ENCODE measurements at regions not wholly inside any gene's neighbourhood (a gene's known extent, or its start where the extent isn't known, plus 50 kb on each side); places are given as distances from the start of the nearest gene placed in this dataset.
A peak's percentile ranks its signal among the peaks of the same experiment; 100 is the strongest.

DNA sequence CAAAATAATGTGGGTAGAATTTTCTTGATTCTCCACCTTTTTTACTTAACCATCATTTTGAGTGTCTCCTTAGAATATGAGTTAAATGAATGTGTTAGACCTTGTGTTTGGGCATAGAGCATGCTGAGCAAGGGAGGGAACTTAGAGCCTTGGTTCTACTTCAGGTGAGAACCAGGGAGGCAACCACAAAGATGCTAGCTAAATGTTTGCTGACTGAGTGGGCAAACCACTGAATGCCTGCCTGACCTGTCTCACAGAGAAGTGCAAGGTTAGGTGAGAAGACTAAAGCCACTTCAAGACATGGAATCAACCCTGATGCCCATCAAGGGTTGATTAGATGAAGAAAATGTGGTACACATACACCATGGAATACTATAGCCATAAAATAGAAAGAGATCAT lies 242.6 kb upstream of the ZNF32 start:
- FAIRE-seq: no peak
- TF ChIP-seq CTCF (IDR thresholded peaks at IDR 0.05; ENCODE audit: insufficient read depth, low read length, severe bottlenecking): no peak
- no peak for DNase-seq (ENCODE audit: low read depth)
- H3K27me3 ChIP-seq (ENCODE audit: control insufficient read depth, insufficient read depth, low read length): no peaks in the 10 kb centered on the region
- no peaks in the 10 kb centered on the region for H3K36me3 ChIP-seq (ENCODE audit: control insufficient read depth, insufficient read depth, low read length)
- no peak overlapping the region for H3K4me3 ChIP-seq (ENCODE audit: low read depth, low read length)

DNA sequence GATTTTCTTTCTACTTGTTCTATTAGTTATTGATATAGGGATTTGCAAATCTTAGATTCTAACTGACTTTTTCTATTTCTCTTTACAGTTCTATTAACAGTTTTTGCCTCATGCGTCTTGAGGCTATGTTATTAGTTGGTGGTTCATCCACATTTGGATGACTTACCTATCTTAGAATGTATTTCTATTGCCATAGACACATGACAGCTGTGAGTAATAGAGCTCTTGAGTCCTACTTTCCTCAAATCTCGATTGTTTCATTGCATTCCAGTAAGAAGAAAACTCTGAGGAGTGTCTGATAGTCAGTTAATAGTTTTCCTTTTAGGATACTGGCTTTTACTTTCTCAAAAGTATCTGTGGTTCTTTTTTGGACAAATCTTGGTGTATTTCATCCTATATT lies 241.4 kb upstream of the ZNF32 start:
- no peak for TF ChIP-seq CTCF (IDR thresholded peaks at IDR 0.05; ENCODE audit: insufficient read depth, low read length, severe bottlenecking)
- H3K36me3 ChIP-seq (ENCODE audit: control insufficient read depth, insufficient read depth, low read length): no peaks in the 10 kb centered on the region
- FAIRE-seq: no peak
- H3K27me3 ChIP-seq (ENCODE audit: control insufficient read depth, insufficient read depth, low read length): no peaks in the 10 kb centered on the region
- no peak overlapping the region for H3K4me3 ChIP-seq (ENCODE audit: low read depth, low read length)
- peak; percentile 2 for DNase-seq (ENCODE audit: low read depth)

DNA sequence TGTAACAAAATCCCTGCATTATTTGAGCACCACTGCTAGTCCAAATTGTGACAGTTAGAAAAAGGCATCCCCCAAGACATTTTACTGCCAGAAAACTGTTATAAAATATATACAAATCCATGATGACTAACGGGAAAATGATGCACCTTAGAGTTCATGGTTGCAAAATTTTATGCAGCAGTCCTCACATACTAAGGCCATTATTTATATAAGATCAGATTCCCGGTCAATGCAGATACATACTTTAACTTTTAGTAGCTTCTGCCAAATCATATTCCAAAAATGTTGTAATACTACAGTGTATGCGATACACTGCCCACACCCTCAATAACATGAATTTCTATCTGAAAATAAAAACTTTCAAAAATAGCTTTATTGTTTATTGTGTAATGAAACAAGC lies 239.9 kb upstream of the ZNF32 start:
- TF ChIP-seq CTCF (IDR thresholded peaks at IDR 0.05; ENCODE audit: insufficient read depth, low read length, severe bottlenecking): no peak

DNA sequence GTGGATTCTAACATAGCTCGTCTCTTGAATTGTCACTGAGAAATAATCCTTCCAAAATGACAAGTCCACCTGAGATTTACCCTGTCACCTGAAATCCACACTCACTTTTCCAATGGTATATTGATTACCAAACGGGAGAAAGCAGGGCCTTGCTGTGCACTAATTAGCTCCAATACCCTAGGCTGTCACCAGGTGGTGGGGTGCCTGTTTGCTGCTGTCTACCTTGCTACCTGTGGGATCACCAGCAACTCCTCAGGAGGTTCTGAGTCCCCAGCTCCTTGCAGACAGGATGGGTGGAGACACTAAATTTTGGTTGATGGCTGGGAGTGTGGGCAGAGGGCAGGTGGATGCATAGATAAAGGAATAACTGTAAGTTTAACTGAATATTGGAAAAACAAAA lies 237.2 kb upstream of the ZNF32 start:
- Histone ChIP-seq H3K36me3 (ENCODE audit: control insufficient read depth, insufficient read depth, low read length) (no peaks in the 10 kb centered on the region), H3K4me3 (ENCODE audit: low read depth, low read length) (no peak overlapping the region), H3K27me3 (ENCODE audit: control insufficient read depth, insufficient read depth, low read length) (no peaks in the 10 kb centered on the region)
- no peak for TF ChIP-seq CTCF (IDR thresholded peaks at IDR 0.05; ENCODE audit: insufficient read depth, low read length, severe bottlenecking)
- FAIRE-seq: no peak
- DNase-seq (ENCODE audit: low read depth): no peak

More for the DNA sequence above, 239.9 kb upstream of the ZNF32 start:
- no peaks in the 10 kb centered on the region for H3K36me3 ChIP-seq (ENCODE audit: control insufficient read depth, insufficient read depth, low read length)
- H3K27me3 ChIP-seq (ENCODE audit: control insufficient read depth, insufficient read depth, low read length): no peaks in the 10 kb centered on the region
- H3K4me3 ChIP-seq (ENCODE audit: low read depth, low read length): no peak overlapping the region
- peak; percentile 1 for DNase-seq (ENCODE audit: low read depth)
- FAIRE-seq: no peak

GRCh38 chr10:43885252-43885651 lies 236.6 kb upstream of the ZNF32 start:
- FAIRE-seq: no peak
- Histone ChIP-seq H3K4me3 (ENCODE audit: low read depth, low read length) (no peak overlapping the region), H3K27me3 (ENCODE audit: control insufficient read depth, insufficient read depth, low read length) (no peaks in the 10 kb centered on the region), H3K36me3 (ENCODE audit: control insufficient read depth, insufficient read depth, low read length) (no peaks in the 10 kb centered on the region)
- no peak for TF ChIP-seq CTCF (IDR thresholded peaks at IDR 0.05; ENCODE audit: insufficient read depth, low read length, severe bottlenecking)
- no peak for DNase-seq (ENCODE audit: low read depth)

- no peak overlapping the region for H3K4me3 ChIP-seq (ENCODE audit: low read depth, low read length)
- FAIRE-seq (no peak), DNase-seq (ENCODE audit: low read depth) (no peak)
- no peaks in the 10 kb centered on the region for H3K27me3 ChIP-seq (ENCODE audit: control insufficient read depth, insufficient read depth, low read length)
- TF ChIP-seq CTCF (IDR thresholded peaks at IDR 0.05; ENCODE audit: insufficient read depth, low read length, severe bottlenecking): no peak
- no peaks in the 10 kb centered on the region for H3K36me3 ChIP-seq (ENCODE audit: control insufficient read depth, insufficient read depth, low read length)
Observed at GRCh38 chr10:43884501-43885105, 235.9 kb upstream of the ZNF32 start.

Data from bronchial epithelial cell (primary cell).